Sigmoid colon (tissue), 4 donors: ENCODE measurements at regions not wholly inside any gene's neighbourhood (a gene's known extent, or its start where the extent isn't known, plus 50 kb on each side); places are given as distances from the start of the nearest gene placed in this dataset.

Experiments used
- CTCF ChIP-seq, 4 experiments: fragments of 450-650 bp in 3 of 4; fragments of 200-600 bp in 1 of 4; IDR thresholded peaks; one replicate each; pipeline ENCODE4 v1.5.1; 2016 to 2019; ENCODE audit warnings: antibody characterized with exemption in 4 of 4, mild to moderate bottlenecking in 3 of 4, moderate library complexity in 2 of 4
- EP300 ChIP-seq, 4 donors: sonication (generic); formaldehyde crosslinking; IDR thresholded peaks; one replicate each; pipeline ENCODE4 v1.6.1; 2017; ENCODE audit warnings: antibody characterized with exemption in 4 of 4
- POLR2AphosphoS5 ChIP-seq, 4 donors: sonication (generic); formaldehyde crosslinking; IDR thresholded peaks; one replicate each; pipeline ENCODE4 v1.6.1; 2017; ENCODE audit warnings: antibody characterized with exemption in 4 of 4

DNA sequence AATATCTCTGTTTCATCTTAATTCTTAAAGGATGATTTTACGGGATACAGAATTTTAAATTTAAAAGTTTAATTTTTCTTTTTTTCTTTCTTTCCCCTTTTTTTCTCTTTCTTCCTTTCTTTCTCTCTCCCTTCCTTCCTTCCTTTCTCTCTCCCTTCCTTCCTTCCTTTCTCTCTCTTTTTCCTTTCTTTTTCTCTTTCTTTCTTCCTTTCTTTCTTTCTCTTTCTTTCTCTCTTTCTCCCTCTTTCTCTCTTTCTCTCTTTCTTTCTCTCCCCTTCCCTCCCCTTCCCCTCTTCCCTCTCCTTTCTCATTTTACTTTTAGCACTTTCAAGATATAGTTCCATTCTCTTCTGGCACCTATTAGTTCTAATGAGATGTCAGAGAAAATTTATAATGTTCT lies 61.4 kb upstream of the ADRB2 start:
- no peak for TF ChIP-seq CTCF (IDR thresholded peaks at IDR 0.05)
- no peak for TF ChIP-seq EP300 (IDR thresholded peaks at IDR 0.05)
- no peak for TF ChIP-seq POLR2AphosphoS5 (IDR thresholded peaks at IDR 0.05)
